ENCODE measurements at regions not wholly inside any gene's neighbourhood (a gene's known extent, or its start where the extent isn't known, plus 50 kb on each side); places are given as distances from the start of the nearest gene placed in this dataset.

- TF ChIP-seq CTCF (IDR thresholded peaks at IDR 0.05; ENCODE audit: poor library complexity, severe bottlenecking) = no peak
- no peak for TF ChIP-seq EP300 (conservative IDR thresholded peaks at IDR 0.05; ENCODE audit: poor library complexity, severe bottlenecking)
- TF ChIP-seq REST (IDR thresholded peaks at IDR 0.05; ENCODE audit: borderline replicate concordance) = no peak
- TF ChIP-seq EZH2 (IDR thresholded peaks at IDR 0.05; ENCODE audit: borderline replicate concordance, insufficient read depth, low read length, poor library complexity, severe bottlenecking) = no peak
- no peak for TF ChIP-seq POLR2AphosphoS5 (IDR thresholded peaks at IDR 0.05)
- no peak for TF ChIP-seq MXI1 (conservative IDR thresholded peaks at IDR 0.05; ENCODE audit: poor library complexity, severe bottlenecking)
Observed at GRCh38 chr16:54517181-54517580, 230.6 kb upstream of the IRX3 start.
